ENCODE measurements at regions not wholly inside any gene's neighbourhood (a gene's known extent, or its start where the extent isn't known, plus 50 kb on each side); places are given as distances from the start of the nearest gene placed in this dataset.

GRCh38 chr1:222084996-222085395, 343.1 kb upstream of the DUSP10 start:
- TF ChIP-seq POLR2AphosphoS5 (IDR thresholded peaks at IDR 0.05), result no peak
- TF ChIP-seq CTCF (IDR thresholded peaks at IDR 0.05), result no peak
- no peak for TF ChIP-seq POLR2A (IDR thresholded peaks at IDR 0.05)

Measured in prostate gland (tissue), 2 donors.